NCI-H1105 treated with DMSO at 0.1 percent for 48 hours (cell line): ENCODE measurements at regions not wholly inside any gene's neighbourhood (a gene's known extent, or its start where the extent isn't known, plus 50 kb on each side); places are given as distances from the start of the nearest gene placed in this dataset.
"Not testable (repeated sequence)": the region's sequence is repeated elsewhere in the genome, so short reads cannot be mapped to it uniquely, and the experiment has no call there.

Experiments used
- DNase-seq: peaks from one replicate; lab custom pipeline; 2025; lab: John Stamatoyannopoulos, UW

DNA sequence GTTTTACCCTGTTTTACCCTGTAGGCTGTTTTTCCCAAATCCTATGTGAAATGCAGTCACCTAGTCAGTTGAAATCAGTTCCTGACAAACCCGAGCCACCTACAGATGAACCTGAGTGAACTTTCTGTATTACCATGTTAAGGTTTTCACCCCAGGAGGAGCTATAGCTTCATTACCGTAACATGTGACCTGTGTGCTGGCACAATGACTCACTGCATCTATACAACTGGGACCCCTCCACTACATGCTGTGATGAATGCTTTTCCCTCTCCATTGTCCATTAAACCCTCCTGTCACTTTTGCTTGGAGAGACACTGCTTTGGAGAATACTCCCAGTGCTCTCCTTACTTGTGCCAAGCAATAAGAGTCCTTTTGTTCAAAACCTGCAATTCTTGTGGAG, 1974.8 kb downstream of the EFNA5 start:
- DNase-seq: no peak

DNA sequence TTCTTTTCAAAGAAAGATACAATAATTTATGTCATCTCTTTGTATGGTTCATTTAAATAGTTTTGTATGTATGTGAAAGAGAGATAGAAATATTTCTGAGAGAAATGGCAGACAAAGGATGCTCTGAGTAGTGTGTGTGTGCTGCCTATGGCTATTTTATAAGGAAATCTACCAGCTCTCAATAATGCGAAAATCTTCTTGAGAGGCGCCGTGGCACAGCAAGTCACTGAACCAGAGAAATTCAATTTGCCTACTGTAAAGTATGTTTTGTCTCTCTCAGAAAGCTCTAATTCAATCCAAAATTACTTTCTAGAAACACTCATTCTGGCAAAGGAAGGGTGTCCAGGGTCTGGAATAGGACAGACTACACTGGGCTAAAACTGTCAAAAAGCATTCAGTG, 1981.1 kb downstream of the EFNA5 start:
- DNase-seq: no peak

DNA sequence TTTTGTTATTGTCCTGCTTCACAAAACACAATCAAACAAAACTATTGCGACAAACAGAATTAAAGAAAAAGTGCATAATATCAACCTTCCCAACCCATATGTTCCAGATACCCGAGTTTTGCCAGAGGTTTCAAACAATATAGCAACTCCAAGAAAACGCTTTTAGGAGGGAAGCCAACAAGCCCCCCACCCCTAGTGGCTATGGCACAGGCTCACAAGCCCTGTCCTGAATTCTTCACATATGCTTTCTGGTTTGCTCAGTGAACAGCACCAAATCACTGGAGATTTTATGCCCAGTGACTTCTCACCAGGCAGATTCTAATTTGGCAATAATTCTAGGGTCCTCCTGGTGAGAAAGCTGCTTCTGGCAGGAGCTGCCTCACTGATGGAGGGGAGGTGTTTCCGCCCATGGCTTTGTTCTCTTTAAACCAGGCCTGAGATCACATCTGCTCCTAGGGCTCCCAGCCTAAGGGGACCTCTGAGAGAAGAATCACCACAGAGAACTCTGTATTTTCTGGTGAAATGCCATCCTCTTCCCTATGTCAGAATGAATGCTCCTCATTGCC, 1982.4 kb downstream of the EFNA5 start:
- no peak for DNase-seq

DNA sequence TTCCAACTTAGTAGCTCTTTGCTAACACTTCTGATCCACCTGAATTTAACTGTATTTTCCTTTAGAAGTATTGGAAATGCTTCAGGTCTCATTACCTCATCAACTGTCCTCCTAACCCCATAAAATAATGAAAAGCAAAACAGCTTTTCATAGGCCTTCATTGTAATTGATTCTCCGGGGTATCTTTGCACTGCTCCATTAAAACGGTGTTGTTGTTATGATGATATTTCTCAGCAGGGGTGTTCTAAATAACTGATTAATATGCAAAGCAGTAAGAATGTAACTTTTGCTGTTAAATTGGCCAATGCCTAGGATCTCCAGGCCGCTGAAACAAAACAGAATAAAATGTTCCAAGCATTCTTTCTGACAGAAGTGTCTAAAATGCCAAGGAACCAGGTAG, 1983.2 kb downstream of the EFNA5 start:
- DNase-seq: no peak

DNA sequence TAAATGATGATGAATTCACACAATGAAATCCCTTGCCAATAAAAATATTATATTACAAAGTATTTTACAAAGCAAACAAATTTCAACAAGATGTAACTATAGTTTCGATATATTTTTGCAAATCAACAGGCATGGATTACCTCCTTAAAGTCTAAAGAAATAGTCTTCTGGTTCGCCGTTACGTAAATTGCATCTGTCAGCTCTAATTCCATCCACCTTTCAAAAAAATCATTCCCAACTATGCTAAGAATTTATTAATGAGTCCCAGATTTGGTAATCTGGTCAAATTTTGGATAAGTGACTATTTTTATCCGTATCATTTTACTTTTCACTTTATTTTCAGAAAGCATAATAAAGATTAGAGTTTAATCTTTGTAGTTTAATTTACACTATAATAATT, 1984.9 kb downstream of the EFNA5 start:
- DNase-seq: no peak

DNA sequence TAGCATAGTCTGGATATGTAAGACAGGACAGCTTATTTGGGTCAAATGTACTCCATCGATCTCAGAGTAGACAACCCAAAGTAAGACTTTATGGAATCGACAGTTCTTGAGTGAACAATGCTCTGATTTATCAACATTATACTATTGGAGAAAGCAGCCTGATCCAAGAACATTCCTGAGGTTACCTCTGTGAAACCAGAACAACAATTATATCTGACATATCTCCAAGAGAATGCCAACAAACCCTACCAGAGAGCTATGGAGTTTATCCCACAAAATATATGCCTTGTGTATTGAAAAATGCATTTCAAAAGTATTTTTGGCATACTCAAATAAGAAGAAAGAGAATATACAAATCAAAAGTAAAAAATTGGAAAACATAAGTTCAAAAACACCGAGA, 1985.9 kb downstream of the EFNA5 start:
- DNase-seq: no peak

DNA sequence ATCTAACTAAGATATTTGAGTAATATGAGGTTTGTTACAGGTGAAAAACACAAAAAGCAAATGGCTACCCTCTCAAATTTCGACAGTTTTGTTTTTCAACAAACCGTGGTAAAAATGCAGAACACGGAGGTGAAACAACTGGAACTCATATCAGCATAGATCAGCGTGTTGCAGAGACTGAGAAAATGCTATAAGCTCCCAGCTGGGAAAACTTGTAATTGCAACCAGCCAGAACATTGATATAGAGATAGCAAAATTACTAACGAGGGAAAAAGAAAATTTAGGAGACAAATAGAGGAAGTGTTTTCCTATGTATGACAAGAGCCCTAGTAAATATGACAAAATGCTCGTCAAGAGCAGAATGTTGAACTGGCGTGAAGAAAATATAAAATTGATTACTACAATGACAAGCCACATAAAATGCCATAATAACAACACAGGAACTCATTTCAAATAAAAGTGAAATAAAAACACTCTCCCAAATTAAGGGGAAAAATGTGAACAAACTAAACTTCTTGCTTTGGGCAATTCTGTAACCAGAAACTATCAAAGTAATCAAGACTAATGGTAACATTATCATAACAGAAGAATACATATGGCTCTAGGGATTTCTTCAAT, 1989.8 kb downstream of the EFNA5 start:
- DNase-seq: no peak

DNA sequence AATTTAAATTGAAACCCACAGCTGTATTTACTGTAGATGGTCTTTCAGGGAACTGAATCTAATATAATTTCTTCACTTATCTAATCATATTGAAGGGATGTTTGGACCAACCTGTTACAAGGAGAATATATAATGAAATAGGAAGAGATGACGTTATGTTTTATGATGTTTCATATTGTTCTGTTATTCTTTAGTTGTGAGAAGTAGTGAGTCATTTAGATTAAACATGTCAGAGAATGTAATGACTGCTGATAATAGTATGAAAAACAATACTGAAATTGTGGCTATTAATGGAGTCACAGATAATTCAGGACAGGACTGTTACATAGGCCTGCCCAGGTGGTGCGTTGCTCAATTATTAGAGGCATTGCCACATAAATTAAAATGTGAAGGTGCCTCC, 1993.4 kb downstream of the EFNA5 start:
- no peak for DNase-seq

DNA sequence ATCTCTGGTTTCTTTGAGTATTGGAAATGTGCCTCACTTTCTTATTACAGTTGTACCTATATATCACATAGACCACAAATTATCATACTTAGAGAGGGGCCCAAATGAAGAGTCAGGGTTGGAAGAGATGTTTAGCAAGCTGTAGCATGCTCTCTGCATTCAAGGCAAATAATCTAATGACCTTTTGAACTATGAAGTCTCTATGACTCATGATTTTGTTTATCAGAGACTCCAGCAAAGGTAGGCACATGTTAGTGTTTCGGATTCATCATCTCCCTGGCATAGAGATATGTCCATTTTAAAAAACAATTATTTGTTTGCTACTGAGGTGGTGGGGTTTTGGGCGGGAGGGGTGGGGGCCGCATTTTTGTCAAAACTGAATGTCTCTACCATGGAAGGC, 2000.1 kb downstream of the EFNA5 start:
- DNase-seq: no peak

DNA sequence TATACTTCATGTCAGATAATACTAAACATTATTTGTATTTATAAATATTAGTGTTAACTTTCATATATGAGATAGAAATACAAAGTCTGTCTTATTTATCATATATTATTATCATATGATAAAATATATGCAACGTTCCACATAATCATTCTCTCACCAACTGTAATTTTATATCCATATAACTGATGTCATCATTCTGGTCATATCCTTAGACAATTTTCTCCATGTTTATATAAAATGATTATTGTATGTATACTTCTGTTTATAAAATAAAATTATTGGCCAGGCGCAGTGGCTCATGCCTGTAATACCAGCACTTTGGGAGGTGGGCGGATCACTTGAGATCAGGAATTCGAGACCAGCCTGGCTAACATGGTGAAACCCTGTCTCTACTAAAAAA, 2007.1 kb downstream of the EFNA5 start:
- no peak for DNase-seq

DNA sequence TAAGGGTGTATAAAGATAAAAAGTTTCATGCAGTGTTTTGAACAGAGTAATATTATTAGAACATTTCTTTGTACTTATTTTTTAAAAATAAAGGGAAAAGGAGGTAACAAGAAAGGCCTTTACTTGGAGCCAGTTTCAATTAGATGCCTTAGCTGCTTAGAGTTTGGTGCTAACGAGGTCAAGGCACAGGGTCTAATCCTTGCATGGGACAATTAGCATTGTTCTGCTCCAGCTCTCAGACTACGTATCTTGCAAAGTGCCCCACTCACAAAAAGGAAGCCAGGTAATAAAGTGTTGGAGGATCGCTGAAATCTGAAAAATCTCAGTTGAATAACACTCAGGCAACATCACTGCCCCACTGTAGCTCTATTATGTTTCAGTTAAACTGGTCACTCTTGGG, 2011.3 kb downstream of the EFNA5 start:
- DNase-seq: no peak

DNA sequence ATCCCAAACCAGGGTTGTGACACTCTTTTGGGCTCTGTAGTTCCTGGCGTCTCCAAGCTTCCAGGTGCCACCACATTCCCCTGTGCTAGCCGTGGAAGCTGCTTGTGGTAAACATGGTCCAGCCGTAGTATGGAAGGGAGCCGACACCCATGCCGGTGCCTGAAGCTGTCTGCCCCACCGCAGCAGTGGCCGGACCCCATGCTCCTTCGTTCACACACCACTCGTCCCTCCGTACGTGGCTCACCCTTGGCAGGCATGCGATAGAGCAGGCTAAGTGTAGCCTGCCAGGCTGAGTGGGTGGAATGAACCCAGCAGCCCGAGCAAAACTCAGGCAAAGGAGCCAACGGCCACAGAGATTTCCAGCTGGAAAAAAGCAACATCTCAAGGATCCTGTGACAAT, 2030.4 kb downstream of the EFNA5 start:
- no peak for DNase-seq

DNA sequence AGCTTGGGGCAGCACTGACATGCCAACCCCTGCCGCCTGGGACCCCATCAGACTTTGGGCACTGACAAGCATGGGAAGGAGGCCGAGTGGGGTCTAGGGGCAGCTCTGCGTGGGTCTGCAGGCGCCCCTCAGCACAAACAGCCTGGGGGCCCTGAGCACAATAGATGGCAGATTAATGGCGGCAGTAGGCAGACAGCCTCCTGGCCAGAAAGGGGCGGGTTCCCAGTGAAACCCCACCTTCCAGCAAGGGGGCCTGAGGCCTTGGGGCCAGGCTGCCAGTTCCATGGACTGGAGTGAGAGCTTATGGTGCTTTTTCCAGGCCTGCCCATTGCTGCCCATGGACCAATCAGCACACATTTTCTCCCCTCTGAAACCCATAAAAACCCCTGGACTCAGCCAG, 2031.2 kb downstream of the EFNA5 start:
- no peak for DNase-seq

DNA sequence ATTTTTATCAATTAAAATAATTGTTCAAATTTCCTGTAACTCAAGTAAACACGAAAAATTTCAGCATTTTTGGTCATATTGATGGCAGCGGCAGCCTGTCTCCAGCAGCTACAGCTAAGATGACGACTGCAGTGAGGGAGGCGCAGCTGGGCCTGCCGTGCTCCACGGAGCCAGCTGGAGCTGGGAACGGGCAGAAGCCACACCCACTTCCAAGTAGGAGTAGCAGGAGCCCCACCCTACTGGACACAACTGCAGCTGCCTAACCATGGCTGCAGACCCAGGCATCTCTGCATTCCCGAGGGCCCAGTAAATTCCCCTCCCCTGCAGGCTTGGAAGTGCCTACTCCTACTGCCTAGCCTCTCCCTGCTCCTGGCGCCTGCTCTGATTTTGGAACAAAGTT, 2031.7 kb downstream of the EFNA5 start:
- no peak for DNase-seq

DNA sequence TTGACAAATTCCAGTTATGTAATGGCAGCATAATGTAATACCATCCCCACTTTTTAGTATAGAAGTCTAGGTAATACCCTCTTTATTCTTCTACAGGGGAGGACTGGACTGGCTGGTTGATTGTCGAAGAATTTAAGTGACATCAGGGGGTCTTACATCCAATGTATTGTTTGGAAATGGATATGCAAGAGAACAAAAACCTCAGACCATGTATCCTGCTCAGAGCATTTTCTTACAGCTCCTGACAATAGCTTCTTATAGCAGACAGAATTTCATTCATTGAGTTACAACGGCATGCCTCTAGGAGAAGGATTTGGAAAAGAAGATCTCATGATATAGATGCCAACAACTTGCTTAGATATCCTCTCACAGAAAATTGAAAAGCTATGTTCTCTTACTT, 2032.3 kb downstream of the EFNA5 start:
- DNase-seq: no peak

DNA sequence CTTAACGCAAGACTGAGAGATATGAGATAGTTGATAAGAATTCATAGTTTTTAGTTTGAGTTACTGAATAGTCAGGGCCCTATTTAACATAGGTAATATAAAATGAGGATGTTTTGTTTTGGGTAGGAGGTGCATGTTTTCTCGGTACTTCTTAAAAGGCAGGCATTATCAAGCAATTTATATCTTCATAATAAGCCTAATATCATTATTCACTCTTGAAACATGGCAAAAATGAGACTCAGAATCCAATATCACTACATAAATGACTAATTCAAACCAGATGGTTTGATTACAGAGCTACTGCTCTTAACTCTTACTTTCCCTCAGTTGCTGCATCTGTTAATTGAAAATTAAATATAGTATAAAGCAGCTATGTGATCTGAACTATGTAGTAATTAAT, 2038.7 kb downstream of the EFNA5 start:
- DNase-seq: no peak

DNA sequence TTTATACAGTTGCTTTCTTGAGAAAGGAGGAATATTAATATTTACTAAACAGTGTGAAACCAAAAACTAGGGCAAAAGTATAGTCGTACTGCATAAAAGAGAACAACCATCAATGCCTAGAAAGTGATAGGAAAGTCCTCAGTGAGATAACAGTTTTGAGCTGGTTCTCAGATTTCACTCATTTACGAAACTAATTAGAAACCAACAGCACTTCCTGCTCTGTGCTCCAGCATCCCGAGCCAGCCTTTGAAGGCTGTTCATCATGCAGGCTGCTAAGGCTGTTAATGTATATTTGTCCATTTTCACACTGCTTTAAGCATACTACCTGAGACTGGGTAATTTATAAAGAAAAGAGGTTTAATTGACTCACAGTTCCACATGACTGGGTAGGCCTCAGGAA, 2039.9 kb downstream of the EFNA5 start:
- no peak for DNase-seq

DNA sequence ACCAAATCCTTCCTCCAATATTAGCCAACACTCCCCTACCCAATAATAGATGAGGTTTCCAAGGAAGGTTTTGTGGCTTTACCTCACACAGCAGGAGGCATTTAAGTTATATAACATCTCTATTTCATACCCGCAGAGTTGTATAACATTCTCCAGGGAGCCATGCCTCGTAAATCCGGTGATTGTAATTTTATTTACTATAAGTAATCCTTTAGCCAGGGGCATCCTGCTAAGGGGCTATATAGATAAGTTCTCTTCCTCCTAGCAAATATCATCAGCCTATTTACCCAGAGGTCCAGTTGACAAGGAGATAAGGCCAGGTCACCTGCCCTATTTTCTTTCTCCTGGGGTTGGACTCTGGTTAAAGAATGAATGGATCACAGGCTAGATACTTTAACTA, 2051.0 kb downstream of the EFNA5 start:
- no peak for DNase-seq

DNA sequence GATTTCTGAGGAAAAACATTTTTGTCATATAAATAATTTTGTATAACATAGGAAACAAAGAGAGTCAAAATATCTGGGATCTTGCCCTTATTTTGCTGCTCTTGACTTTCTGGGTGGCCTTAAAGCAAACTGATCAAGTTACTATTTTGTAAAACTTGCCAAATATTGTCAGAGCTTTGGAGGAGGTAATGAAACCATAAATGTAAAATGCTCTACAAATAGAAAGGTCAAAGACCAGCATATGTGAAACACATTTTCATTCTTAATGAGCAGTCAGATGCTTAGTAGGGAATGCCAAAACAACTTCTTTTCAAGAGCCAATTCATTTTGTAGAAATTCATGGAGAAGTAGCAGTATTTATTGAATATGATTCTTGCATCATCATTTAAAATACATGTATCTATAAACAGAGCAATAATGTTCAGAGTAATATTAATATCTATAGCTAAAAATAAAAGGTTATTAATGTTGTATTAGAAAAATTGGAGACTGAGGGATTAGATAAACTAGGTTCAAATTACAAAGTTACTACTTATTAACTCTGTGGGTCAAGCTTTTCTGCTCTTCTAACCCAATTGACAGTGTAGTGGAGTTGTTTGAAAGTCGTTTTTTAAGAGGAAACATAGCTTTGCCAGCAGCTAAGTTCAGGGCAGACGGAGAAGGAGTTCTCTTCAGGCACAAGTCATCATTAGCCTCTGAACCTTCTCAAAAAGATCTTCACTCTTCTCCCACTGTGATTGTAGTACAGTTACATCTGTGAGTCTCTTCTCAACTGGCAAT, 2053.1 kb downstream of the EFNA5 start:
- peak; percentile 11 for DNase-seq

DNA sequence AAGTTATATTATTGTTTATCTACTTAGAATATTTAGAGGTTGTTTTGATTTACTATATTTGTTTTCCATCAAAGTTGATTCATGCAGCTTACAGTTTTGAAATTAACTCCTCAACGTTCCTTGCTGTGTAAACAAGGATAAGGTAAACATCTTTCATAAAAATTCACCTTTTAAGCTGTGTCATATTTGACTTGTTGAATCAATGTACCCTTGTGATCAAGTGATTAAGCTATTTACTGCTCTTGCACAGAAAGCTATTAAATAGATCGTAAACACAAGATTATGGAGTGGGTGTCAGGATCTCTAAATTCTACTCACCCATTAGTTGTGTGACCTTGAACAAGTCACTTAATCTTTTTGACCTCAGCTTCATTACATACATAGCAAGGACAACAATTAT, 2054.0 kb upstream of the NUDT12 start:
- peak; percentile 38 for DNase-seq

DNA sequence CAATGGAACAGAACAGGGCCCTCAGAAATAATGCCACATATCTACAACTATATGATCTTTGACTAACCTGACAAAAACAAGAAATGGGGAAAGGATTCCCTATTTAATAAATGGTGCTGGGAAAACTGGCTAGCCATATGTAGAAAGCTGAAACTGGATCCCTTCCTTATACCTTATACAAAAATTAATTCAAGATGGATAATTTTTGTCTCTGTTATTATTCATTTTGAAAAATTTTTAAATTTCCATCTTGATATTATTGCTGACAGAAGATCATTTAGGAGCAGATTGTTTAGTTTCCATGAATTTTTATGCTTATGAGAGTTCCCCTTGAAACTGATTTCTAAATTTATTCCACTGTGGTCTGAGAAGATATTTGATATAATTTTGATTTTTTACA, 2039.8 kb upstream of the NUDT12 start:
- not testable (repeated sequence) for DNase-seq

DNA sequence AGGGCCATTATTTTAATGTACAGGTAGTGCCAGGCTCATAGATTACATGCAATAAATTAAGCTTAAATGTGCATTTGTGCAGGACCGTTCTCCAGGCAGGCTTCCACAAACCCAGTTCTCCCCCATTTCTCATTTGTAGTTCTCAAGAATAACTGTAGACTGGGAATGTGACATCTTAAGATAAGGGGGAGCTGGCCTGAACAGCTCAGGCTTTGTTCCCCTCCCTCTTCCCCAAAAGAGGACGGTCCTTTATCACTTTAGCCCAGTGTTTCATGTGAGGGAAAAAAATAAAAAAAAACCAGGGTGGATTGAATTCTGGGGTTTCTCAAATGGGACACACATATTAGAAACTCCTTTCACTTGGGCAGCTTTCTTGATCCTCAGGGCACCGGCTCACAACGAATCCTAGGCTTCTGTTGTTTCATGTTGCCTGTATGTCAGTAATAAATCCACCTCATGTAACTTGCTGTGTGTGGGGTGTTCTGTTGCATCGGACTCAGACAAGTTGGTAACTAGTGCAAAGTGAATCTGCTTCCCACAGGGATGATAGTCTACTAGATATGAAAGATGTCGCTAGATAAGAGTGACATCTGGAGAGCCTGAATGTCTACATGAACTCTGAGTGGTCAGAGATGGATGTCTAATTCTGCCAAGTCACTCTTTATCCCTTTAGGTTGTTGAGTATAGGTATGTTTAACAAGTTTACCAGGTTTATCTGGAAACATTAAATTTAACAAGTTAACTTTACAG, 2030.6 kb upstream of the NUDT12 start:
- DNase-seq: no peak
